Liver (tissue), 2 donors: ENCODE measurements at regions not wholly inside any gene's neighbourhood (a gene's known extent, or its start where the extent isn't known, plus 50 kb on each side); places are given as distances from the start of the nearest gene placed in this dataset.

ENCODE experiments used
- CTCF ChIP-seq: fragments of 150-350 bp; IDR thresholded peaks from 2 replicates; pipeline ENCODE4 v1.5.1; 2017; ENCODE audit warnings: improper control_type of control experiment, low read depth, low read length; ENCODE audit not compliant: missing input control
- FOXA2 ChIP-seq: IDR thresholded peaks from 2 replicates; pipeline ENCODE4 v1.6.1; 2016; ENCODE audit warnings: antibody characterized with exemption
- REST ChIP-seq: IDR thresholded peaks from 2 replicates; pipeline ENCODE4 v1.6.1; 2016; ENCODE audit warnings: antibody characterized with exemption, mild to moderate bottlenecking
- donor health status: healthy.

- TF ChIP-seq FOXA2 (no peak), CTCF (no peak), REST (no peak)
These were observed 145.1 kb downstream of the TDRD15 start for GRCh38 chr2:21268878-21269224.
